B cell (primary cell): ENCODE measurements at regions not wholly inside any gene's neighbourhood (a gene's known extent, or its start where the extent isn't known, plus 50 kb on each side); places are given as distances from the start of the nearest gene placed in this dataset.

Experiments used
- EZH2 ChIP-seq: IDR thresholded peaks from 2 replicates; pipeline ENCODE4 v1.6.1; 2012; ENCODE audit warnings: borderline replicate concordance, low read depth, mild to moderate bottlenecking, moderate library complexity, low read length; ENCODE audit not compliant: insufficient read depth, poor library complexity, severe bottlenecking
- TF ChIP-seq, protein P1 (sequence below): fragments of 200-600 bp; IDR thresholded peaks from one replicate; pipeline ENCODE4 v1.8.0; 2022; ENCODE audit warnings: antibody characterized with exemption, mild to moderate bottlenecking

DNA sequence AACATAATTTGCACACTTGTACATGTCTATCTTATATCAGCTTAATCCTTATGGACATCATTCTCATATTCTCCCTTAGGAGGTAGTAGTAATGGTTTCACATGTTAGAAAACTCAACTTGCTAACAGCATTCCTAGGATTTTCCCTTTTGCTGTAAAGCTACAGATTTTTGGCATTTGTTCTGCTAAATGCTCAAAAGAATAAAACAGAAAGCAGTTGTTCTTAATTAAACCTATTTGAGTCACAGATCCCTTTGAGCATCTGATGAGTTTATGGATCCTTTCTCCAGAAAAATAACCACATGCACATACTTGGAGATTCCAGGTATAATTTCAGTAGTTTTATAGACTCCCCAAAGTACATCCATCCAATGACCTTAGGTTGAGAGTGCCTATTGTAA, 122.9 kb upstream of the BET1 start:
- TF ChIP-seq, protein P1, sequence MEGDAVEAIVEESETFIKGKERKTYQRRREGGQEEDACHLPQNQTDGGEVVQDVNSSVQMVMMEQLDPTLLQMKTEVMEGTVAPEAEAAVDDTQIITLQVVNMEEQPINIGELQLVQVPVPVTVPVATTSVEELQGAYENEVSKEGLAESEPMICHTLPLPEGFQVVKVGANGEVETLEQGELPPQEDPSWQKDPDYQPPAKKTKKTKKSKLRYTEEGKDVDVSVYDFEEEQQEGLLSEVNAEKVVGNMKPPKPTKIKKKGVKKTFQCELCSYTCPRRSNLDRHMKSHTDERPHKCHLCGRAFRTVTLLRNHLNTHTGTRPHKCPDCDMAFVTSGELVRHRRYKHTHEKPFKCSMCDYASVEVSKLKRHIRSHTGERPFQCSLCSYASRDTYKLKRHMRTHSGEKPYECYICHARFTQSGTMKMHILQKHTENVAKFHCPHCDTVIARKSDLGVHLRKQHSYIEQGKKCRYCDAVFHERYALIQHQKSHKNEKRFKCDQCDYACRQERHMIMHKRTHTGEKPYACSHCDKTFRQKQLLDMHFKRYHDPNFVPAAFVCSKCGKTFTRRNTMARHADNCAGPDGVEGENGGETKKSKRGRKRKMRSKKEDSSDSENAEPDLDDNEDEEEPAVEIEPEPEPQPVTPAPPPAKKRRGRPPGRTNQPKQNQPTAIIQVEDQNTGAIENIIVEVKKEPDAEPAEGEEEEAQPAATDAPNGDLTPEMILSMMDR = no peak
- no peak for TF ChIP-seq EZH2
